Suprapubic skin (tissue), 4 donors: ENCODE measurements at regions not wholly inside any gene's neighbourhood (a gene's known extent, or its start where the extent isn't known, plus 50 kb on each side); places are given as distances from the start of the nearest gene placed in this dataset.

Experiments
- DNase-seq, 2 donors: peaks; one replicate each; pipeline ENCODE4 v3.0.0-alpha.2; 2019; ENCODE audit warnings: low spot score in 2 of 2
- H3K27ac ChIP-seq: fragments of 200-600 bp; sonication (generic); one replicate; pipeline ENCODE4 v1.5.1; 2019
- H3K27me3 ChIP-seq: fragments of 200-600 bp; sonication (generic); one replicate; pipeline ENCODE4 v1.5.1; 2019
- H3K36me3 ChIP-seq: fragments of 200-600 bp; sonication (generic); one replicate; pipeline ENCODE4 v1.5.1; 2019
- H3K4me1 ChIP-seq: fragments of 200-600 bp; sonication (generic); one replicate; pipeline ENCODE4 v1.5.1; 2019
- H3K4me3 ChIP-seq: fragments of 200-600 bp; sonication (generic); one replicate; pipeline ENCODE4 v1.5.1; 2019; ENCODE audit warnings: mild to moderate bottlenecking
- H3K9me3 ChIP-seq: fragments of 200-600 bp; sonication (generic); one replicate; pipeline ENCODE4 v1.5.1; 2019
- CTCF ChIP-seq, 2 donors: fragments of 200-600 bp in 1 of 2; fragments of 450-650 bp in 1 of 2; sonication (generic) in 1 of 2; IDR thresholded peaks; one replicate each; pipeline ENCODE4 v1.5.1; 2016 to 2019; ENCODE audit warnings: antibody characterized with exemption in 2 of 2, mild to moderate bottlenecking in 1 of 2, moderate library complexity in 1 of 2
- EP300 ChIP-seq: sonication (generic); formaldehyde crosslinking; IDR thresholded peaks from one replicate; pipeline ENCODE4 v1.6.1; 2017; ENCODE audit warnings: antibody characterized with exemption
- POLR2A ChIP-seq, 2 donors: fragments of 450-650 bp; IDR thresholded peaks; one replicate each; pipeline ENCODE4 v1.6.1; 2017; ENCODE audit warnings: antibody characterized with exemption in 2 of 2, mild to moderate bottlenecking in 2 of 2, moderate library complexity in 2 of 2
- POLR2AphosphoS5 ChIP-seq, 3 donors: sonication (generic); formaldehyde crosslinking; IDR thresholded peaks; one replicate each; pipeline ENCODE4 v1.6.1; 2017; ENCODE audit warnings: antibody characterized with exemption in 3 of 3
- WGBS: methylation state at CpG from one replicate; pipeline ENCODE4 v1.1.5; 2018; 5-methylcytosine and 5-hydroxymethylcytosine counted together

DNA sequence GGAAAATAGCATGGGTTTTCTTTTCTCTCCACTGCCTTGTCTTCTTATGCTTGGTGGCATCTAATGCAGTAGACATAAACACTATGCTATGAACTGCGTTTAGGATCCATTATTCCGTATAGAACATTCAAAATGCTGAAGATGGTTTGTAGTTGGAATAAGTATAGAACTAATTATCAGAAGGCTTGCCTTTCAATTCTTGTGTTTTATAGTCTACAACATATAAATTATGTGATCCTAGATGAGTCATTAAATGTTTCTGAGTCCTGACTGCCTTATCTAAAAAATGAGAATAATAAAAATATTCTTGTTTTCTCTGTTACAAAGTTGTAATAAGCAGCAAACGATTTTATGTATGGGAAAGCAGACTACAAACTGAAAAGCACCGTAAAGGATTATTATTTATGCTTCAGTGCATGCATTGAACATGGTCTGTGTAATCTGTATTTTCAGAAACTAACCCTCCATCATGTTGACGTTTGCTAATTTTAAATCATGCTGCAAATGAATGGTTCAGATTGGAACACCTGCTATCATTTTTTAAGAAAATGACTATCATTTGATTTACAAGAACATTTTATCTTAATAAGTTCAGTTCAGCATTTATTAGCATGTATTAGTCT, 335.9 kb upstream of the AADAT start:
- DNase-seq = no peak
- no peak overlapping the region for H3K4me3 ChIP-seq
- 74% methylated on average over 5 of the region's 5 CpGs for WGBS
- no peaks in the 10 kb centered on the region for H3K27me3 ChIP-seq
- H3K36me3 ChIP-seq = no peaks in the 10 kb centered on the region
- no peak for TF ChIP-seq POLR2AphosphoS5 (IDR thresholded peaks at IDR 0.05)
- TF ChIP-seq EP300 = no peak
- TF ChIP-seq POLR2A (IDR thresholded peaks at IDR 0.05) = no peak
- TF ChIP-seq CTCF (IDR thresholded peaks at IDR 0.05) = no peak
- no peak overlapping the region for H3K27ac ChIP-seq
- no peaks in the 10 kb centered on the region for H3K4me1 ChIP-seq
- no peaks in the 10 kb centered on the region for H3K9me3 ChIP-seq

- no peak overlapping the region for H3K4me3 ChIP-seq
Measured at GRCh38 chr4:170425040-170425439, 335.3 kb upstream of the AADAT start.

GRCh38 chr4:170423137-170423536, 333.4 kb upstream of the AADAT start:
- WGBS = 34% methylated on average over 1 of the region's 1 CpG
- no peak for DNase-seq

More at GRCh38 chr4:170425040-170425439, 335.3 kb upstream of the AADAT start:
- 81% methylated on average over 1 of the region's 1 CpG for WGBS
- Histone ChIP-seq H3K4me1 (no peaks in the 10 kb centered on the region), H3K9me3 (no peaks in the 10 kb centered on the region), H3K27me3 (no peaks in the 10 kb centered on the region), H3K27ac (no peak overlapping the region), H3K36me3 (no peaks in the 10 kb centered on the region)
- no peak for DNase-seq
- no peak for TF ChIP-seq POLR2A (IDR thresholded peaks at IDR 0.05)

GRCh38 chr4:170420255-170420693, 330.5 kb upstream of the AADAT start:
- no peaks in the 10 kb centered on the region for H3K36me3 ChIP-seq
- H3K4me1 ChIP-seq = no peaks in the 10 kb centered on the region
- no peak overlapping the region for H3K27ac ChIP-seq
- H3K9me3 ChIP-seq = peaks cover 5% of the 10 kb centered on the region
- no peak for DNase-seq
- WGBS = 63% methylated on average over 7 of the region's 7 CpGs
- H3K27me3 ChIP-seq = no peaks in the 10 kb centered on the region
- no peak for TF ChIP-seq POLR2A (IDR thresholded peaks at IDR 0.05)
- TF ChIP-seq POLR2AphosphoS5 (IDR thresholded peaks at IDR 0.05) = no peak
- TF ChIP-seq CTCF (IDR thresholded peaks at IDR 0.05) = no peak
- TF ChIP-seq EP300 = no peak
- H3K4me3 ChIP-seq = no peak overlapping the region

More at GRCh38 chr4:170423137-170423536, 333.4 kb upstream of the AADAT start:
- peaks cover 5% of the 10 kb centered on the region for H3K9me3 ChIP-seq
- no peaks in the 10 kb centered on the region for H3K36me3 ChIP-seq
- H3K27ac ChIP-seq = no peak overlapping the region
- H3K27me3 ChIP-seq = no peaks in the 10 kb centered on the region
- TF ChIP-seq POLR2AphosphoS5 (IDR thresholded peaks at IDR 0.05) (no peak), POLR2A (IDR thresholded peaks at IDR 0.05) (no peak), EP300 (no peak), CTCF (IDR thresholded peaks at IDR 0.05) (no peak)
- H3K4me1 ChIP-seq = no peaks in the 10 kb centered on the region
- no peak overlapping the region for H3K4me3 ChIP-seq

DNA sequence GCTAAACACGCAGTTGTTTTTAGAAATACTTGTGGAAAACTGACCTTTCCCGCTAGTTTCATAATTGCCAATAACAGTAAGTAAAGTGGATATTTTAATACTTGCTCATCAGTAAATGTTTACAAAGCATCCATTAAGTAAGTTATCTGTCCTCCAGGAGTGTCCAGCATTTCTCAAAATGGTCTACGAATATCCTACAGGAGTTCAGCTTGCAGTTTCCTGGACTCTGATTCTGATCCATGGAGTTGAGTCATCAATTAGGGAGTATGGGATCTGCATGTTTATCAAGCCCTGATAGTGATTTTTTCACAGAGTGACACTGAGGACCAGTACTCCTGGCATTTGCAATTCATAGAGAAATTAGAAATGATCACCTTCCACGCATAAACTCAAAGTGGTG, 325.2 kb upstream of the AADAT start:
- 91% methylated on average over 4 of the region's 4 CpGs for WGBS
- H3K4me1 ChIP-seq = no peaks in the 10 kb centered on the region
- H3K27me3 ChIP-seq = no peaks in the 10 kb centered on the region
- H3K4me3 ChIP-seq = no peak overlapping the region
- peaks cover 5% of the 10 kb centered on the region for H3K9me3 ChIP-seq
- no peak for DNase-seq
- TF ChIP-seq POLR2A (IDR thresholded peaks at IDR 0.05) (no peak), POLR2AphosphoS5 (IDR thresholded peaks at IDR 0.05) (no peak), CTCF (IDR thresholded peaks at IDR 0.05) (no peak), EP300 (no peak)
- H3K36me3 ChIP-seq = no peaks in the 10 kb centered on the region
- H3K27ac ChIP-seq = no peak overlapping the region

DNA sequence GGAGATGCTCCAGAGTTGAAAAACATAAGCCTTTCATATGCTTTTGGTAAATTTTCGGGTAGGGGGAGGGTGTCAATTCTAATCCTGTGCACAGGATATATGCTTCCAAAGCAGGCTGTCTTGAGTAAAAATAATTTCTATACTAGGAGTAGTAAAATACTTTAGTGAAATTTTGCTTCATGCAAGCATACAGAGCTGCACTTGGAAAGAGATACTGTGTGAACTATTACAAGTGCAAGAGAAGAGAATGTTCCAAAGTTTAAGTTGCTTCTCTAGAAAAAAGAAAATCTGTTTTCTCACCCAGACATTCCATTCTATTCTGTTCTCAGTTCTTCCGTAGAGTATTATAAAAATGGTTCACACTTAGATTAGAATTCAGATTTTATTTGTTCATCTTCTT, 324.6 kb upstream of the AADAT start:
- Histone ChIP-seq H3K27me3 (no peaks in the 10 kb centered on the region), H3K9me3 (peaks cover 5% of the 10 kb centered on the region), H3K36me3 (no peaks in the 10 kb centered on the region), H3K27ac (no peak overlapping the region), H3K4me3 (no peak overlapping the region), H3K4me1 (no peaks in the 10 kb centered on the region)
- 40% methylated on average over 2 of the region's 2 CpGs for WGBS
- TF ChIP-seq POLR2A (IDR thresholded peaks at IDR 0.05) (no peak), CTCF (IDR thresholded peaks at IDR 0.05) (no peak), POLR2AphosphoS5 (IDR thresholded peaks at IDR 0.05) (no peak), EP300 (no peak)
- no peak for DNase-seq
